H1 (cell line): ENCODE measurements at regions not wholly inside any gene's neighbourhood (a gene's known extent, or its start where the extent isn't known, plus 50 kb on each side); places are given as distances from the start of the nearest gene placed in this dataset.

Source experiments
- CTCF ChIA-PET: fragments of 300-600 bp; sonication (Branson Sonifier 250); formaldehyde crosslinking; loops from one replicate; lab custom pipeline; 2021; ENCODE audit not compliant: partially characterized antibody; lab: Charles Lee
- POLR2A ChIA-PET: fragments of 300-600 bp; sonication (Branson Sonifier 250); formaldehyde crosslinking; loops from one replicate; lab custom pipeline; 2021; ENCODE audit warnings: inconsistent platforms; ENCODE audit not compliant: partially characterized antibody; lab: Charles Lee
- DNase-seq, 2 experiments: peaks; one replicate each; pipeline versions ENCODE4 v3.0.0 to v3.0.0-alpha.2; 2010 to 2022; ENCODE audit warnings: low spot score in 2 of 2, low read depth in 1 of 2, mixed read lengths in 1 of 2
- FAIRE-seq: peaks from 2 replicates; lab custom pipeline; 2011; peaks lifted over from hg19 to GRCh38; lab: Jason Lieb, UNC
- H2AFZ ChIP-seq: 2 replicates; pipeline ENCODE4 v1.8.1; 2012; ENCODE audit warnings: low read length, inconsistent platforms
- H2AK5ac ChIP-seq: 2 replicates; pipeline ENCODE4 v1.6.1; 2013; ENCODE audit warnings: low read depth, low read length
- H2BK120ac ChIP-seq: replicated peaks from 2 replicates; pipeline ENCODE3; 2013; ENCODE audit warnings: low read depth, low read length, inconsistent platforms
- H2BK12ac ChIP-seq: 2 replicates; pipeline ENCODE4 v1.6.1; 2013; ENCODE audit warnings: low read depth, low read length
- H2BK15ac ChIP-seq: 2 replicates; pipeline ENCODE4 v1.6.1; 2013; ENCODE audit warnings: low read length
- H2BK20ac ChIP-seq: 2 replicates; pipeline ENCODE4 v1.6.1; 2013; ENCODE audit warnings: low read length
- H2BK5ac ChIP-seq: 2 replicates; pipeline ENCODE4 v1.6.1; 2013; ENCODE audit warnings: low read depth, low read length
- H3K14ac ChIP-seq: 2 replicates; pipeline ENCODE4 v1.6.1; 2013; ENCODE audit warnings: inconsistent platforms; ENCODE audit not compliant: insufficient read length
- H3K18ac ChIP-seq: 2 replicates; pipeline ENCODE4 v1.6.1; 2013; ENCODE audit warnings: low read length; ENCODE audit errors: extremely low read depth
- H3K23ac ChIP-seq: 2 replicates; pipeline ENCODE4 v1.6.1; 2013; ENCODE audit warnings: inconsistent platforms; ENCODE audit not compliant: insufficient read length
- H3K23me2 ChIP-seq: 2 replicates; pipeline ENCODE4 v1.6.1; 2013; ENCODE audit warnings: low read depth, low read length
- H3K27ac ChIP-seq: 2 replicates; pipeline ENCODE4 v1.6.1; 2011; ENCODE audit warnings: low read depth, low read length, inconsistent platforms
- H3K27me3 ChIP-seq, 4 experiments: replicated peaks in 1 of 4; 1 replicate in 1 of 4; 2 replicates in 3 of 4; pipeline versions ENCODE4 v1.6.1 to v1.8.1; 2011 to 2013; ENCODE audit warnings: low read length in 3 of 4, mild to moderate bottlenecking in 3 of 4, inconsistent platforms in 2 of 4, mixed read lengths in 2 of 4, moderate library complexity in 1 of 4; ENCODE audit not compliant: control insufficient read depth in 3 of 4, insufficient read depth in 3 of 4; ENCODE audit errors: extremely low read depth in 1 of 4
- H3K36me3 ChIP-seq, 4 experiments: 2 replicates each; pipeline versions ENCODE4 v1.6.1 to v1.8.1; 2011 to 2013; ENCODE audit warnings: mild to moderate bottlenecking in 4 of 4, low read length in 3 of 4, moderate library complexity in 2 of 4, control low read depth in 1 of 4, inconsistent platforms in 1 of 4; ENCODE audit not compliant: insufficient read depth in 4 of 4, control insufficient read depth in 2 of 4
- H3K4ac ChIP-seq: replicated peaks from 2 replicates; pipeline ENCODE3; 2013; ENCODE audit warnings: low read length, low read depth, mixed read lengths, inconsistent platforms; ENCODE audit not compliant: insufficient read length
- H3K4me1 ChIP-seq, 4 experiments: replicated peaks in 1 of 4; 1 replicate in 1 of 4; 2 replicates in 3 of 4; pipeline versions ENCODE4 v1.6.1 to v1.8.1; 2011 to 2013; ENCODE audit warnings: low read length in 3 of 4, inconsistent platforms in 2 of 4, mixed read lengths in 1 of 4; ENCODE audit not compliant: insufficient read depth in 4 of 4, control insufficient read depth in 3 of 4
- H3K4me2 ChIP-seq, 2 experiments: 2 replicates each; pipeline versions ENCODE4 v1.6.1 to v1.8.1; 2011 to 2013; ENCODE audit warnings: low read depth in 2 of 2, low read length in 2 of 2, control low read depth in 1 of 2, inconsistent platforms in 1 of 2, mild to moderate bottlenecking in 1 of 2; ENCODE audit not compliant: insufficient read depth in 1 of 2
- H3K4me3 ChIP-seq, 4 experiments: fragments of 200-600, 300-600 bp in 1 of 4; sonication (generic), shearing (Covaris generic), sonication (Bioruptor Twin) in 1 of 4; 2 replicates each; pipeline versions ENCODE4 v1.5.1 to v1.8.1; 2011 to 2016; ENCODE audit warnings: low read length in 4 of 4, low read depth in 3 of 4, control low read depth in 2 of 4, inconsistent platforms in 2 of 4, mild to moderate bottlenecking in 2 of 4, mixed read lengths in 1 of 4, moderate library complexity in 1 of 4; ENCODE audit not compliant: insufficient read depth in 2 of 4; ENCODE audit errors: extremely low read depth in 1 of 4
- H3K56ac ChIP-seq: replicated peaks from 2 replicates; pipeline ENCODE3; 2013; ENCODE audit warnings: low read depth, mild to moderate bottlenecking, mixed read lengths, low read length, inconsistent platforms; ENCODE audit not compliant: insufficient read length
- H3K79me1 ChIP-seq: 2 replicates; pipeline ENCODE4 v1.6.1; 2013; ENCODE audit warnings: low read depth, low read length, control low read depth
- H3K79me2 ChIP-seq, 2 experiments: 2 replicates each; pipeline versions ENCODE4 v1.6.1 to v1.8.1; 2012 to 2013; ENCODE audit warnings: low read length in 2 of 2, mild to moderate bottlenecking in 2 of 2, inconsistent platforms in 1 of 2; ENCODE audit not compliant: insufficient read depth in 2 of 2, control insufficient read depth in 1 of 2
- H3K9ac ChIP-seq, 4 experiments: replicated peaks in 1 of 4; 1 replicate in 1 of 4; 2 replicates in 3 of 4; pipeline versions ENCODE4 v1.6.1 to v1.8.1; 2011 to 2013; ENCODE audit warnings: low read depth in 3 of 4, low read length in 3 of 4, control low read depth in 2 of 4, mild to moderate bottlenecking in 2 of 4, moderate library complexity in 2 of 4, inconsistent platforms in 1 of 4; ENCODE audit errors: extremely low read depth in 1 of 4
- H3K9me3 ChIP-seq, 2 experiments: 2 replicates each; pipeline versions ENCODE4 v1.6.1 to v1.8.1; 2012 to 2013; ENCODE audit warnings: mild to moderate bottlenecking in 2 of 2, moderate library complexity in 2 of 2, control low read depth in 1 of 2, inconsistent platforms in 1 of 2, low read depth in 1 of 2, low read length in 1 of 2, mixed read lengths in 1 of 2; ENCODE audit not compliant: insufficient read depth in 2 of 2
- H4K20me1 ChIP-seq, 2 experiments: replicated peaks in 1 of 2; 2 replicates each; pipeline versions ENCODE3 to v1.8.1; 2011 to 2013; ENCODE audit warnings: inconsistent platforms in 2 of 2, low read length in 2 of 2, mild to moderate bottlenecking in 1 of 2; ENCODE audit not compliant: insufficient read depth in 2 of 2, control insufficient read depth in 1 of 2
- H4K5ac ChIP-seq: 2 replicates; pipeline ENCODE4 v1.6.1; 2013; ENCODE audit warnings: low read length, low read depth, mixed read lengths, inconsistent platforms; ENCODE audit not compliant: insufficient read length
- H4K8ac ChIP-seq: 2 replicates; pipeline ENCODE4 v1.8.0; 2013; ENCODE audit warnings: mild to moderate bottlenecking, moderate library complexity, low read length, inconsistent platforms; ENCODE audit not compliant: insufficient read depth; ENCODE audit errors: extremely low read depth
- H4K91ac ChIP-seq: replicated peaks from 2 replicates; pipeline ENCODE3; 2013; ENCODE audit warnings: low read length, mixed read lengths, inconsistent platforms; ENCODE audit not compliant: insufficient read length
- ATF3 ChIP-seq: IDR thresholded peaks from 2 replicates; pipeline ENCODE4 v1.6.1; 2011; ENCODE audit warnings: low read depth, mild to moderate bottlenecking, low read length; ENCODE audit not compliant: insufficient read depth
- BRCA1 ChIP-seq: IDR thresholded peaks from 2 replicates; pipeline ENCODE4 v1.6.1; 2012; ENCODE audit warnings: low read depth, low read length, improper control_type of control experiment
- CTBP2 ChIP-seq: IDR thresholded peaks from 2 replicates; pipeline ENCODE4 v1.7.0; 2011; ENCODE audit warnings: borderline replicate concordance, mild to moderate bottlenecking, moderate library complexity, mixed read lengths, low read length; ENCODE audit not compliant: insufficient read depth, insufficient read length
- GABPA ChIP-seq: IDR thresholded peaks from 2 replicates; pipeline ENCODE4 v1.6.1; 2011; ENCODE audit warnings: mild to moderate bottlenecking, low read length, moderate library complexity, borderline replicate concordance; ENCODE audit not compliant: insufficient read depth
- JUND ChIP-seq: IDR thresholded peaks from 2 replicates; pipeline ENCODE4 v1.6.1; 2011; ENCODE audit warnings: mild to moderate bottlenecking, improper control_type of control experiment, low read length
- RNF2 ChIP-seq: fragments of 200-900, 300-1000 bp; sonication (generic); IDR thresholded peaks from 2 replicates; pipeline ENCODE4 v1.7.1; 2016; ENCODE audit warnings: borderline replicate concordance, low read depth, mild to moderate bottlenecking, antibody characterized with exemption, low read length; ENCODE audit not compliant: poor library complexity, severe bottlenecking; ENCODE audit errors: missing control alignments
- SP2 ChIP-seq: IDR thresholded peaks from 2 replicates; pipeline ENCODE4 v1.6.1; 2012; ENCODE audit warnings: mild to moderate bottlenecking, low read length, inconsistent platforms
- TEAD4 ChIP-seq: IDR thresholded peaks from 2 replicates; pipeline ENCODE4 v1.6.1; 2012; ENCODE audit warnings: low read depth, low read length, inconsistent platforms, mixed read lengths
- WGBS, 2 experiments: shearing (Covaris generic) in 1 of 2; methylation state at CpG; one replicate each; pipeline versions ENCODE4 v1.1.6 to v1.1.7; 2013 to 2015; ENCODE audit warnings: low lambda C conversion rate in 2 of 2, mixed read lengths in 2 of 2, inconsistent platforms in 1 of 2, low coverage in 1 of 2, missing lambda C conversion rate in 1 of 2; ENCODE audit not compliant: insufficient replicate concordance in 2 of 2, insufficient coverage in 1 of 2, insufficient read length in 1 of 2; ENCODE audit errors: extremely low coverage in 1 of 2, missing lambda C conversion rate in 1 of 2; 5-methylcytosine and 5-hydroxymethylcytosine counted together

- FAIRE-seq (no peak), DNase-seq (no peak)
- Histone ChIP-seq H3K4me3 (no peak overlapping the region), H2BK120ac (no peak overlapping the region), H3K79me1 (no peaks in the 10 kb centered on the region), H2BK12ac (no peak overlapping the region), H3K56ac (no peak overlapping the region), H3K23me2 (no peaks in the 10 kb centered on the region), H3K27me3 (no peaks in the 10 kb centered on the region), H3K9ac (no peak overlapping the region), H3K79me2 (no peaks in the 10 kb centered on the region), H4K5ac (no peak overlapping the region), H3K36me3 (no peaks in the 10 kb centered on the region), H4K91ac (no peak overlapping the region), H4K8ac (no peak overlapping the region), H3K23ac (no peak overlapping the region), H2AFZ (no peak overlapping the region), H2BK5ac (no peak overlapping the region), H3K27ac (no peak overlapping the region), H3K4me1 (peaks cover 0 to 3% (median 0%) of the 10 kb centered on the region in 4 experiments; a peak in 1 of 7 replicates), H4K20me1 (no peaks in the 10 kb centered on the region), H3K9me3 (no peaks in the 10 kb centered on the region), H2BK20ac (no peak overlapping the region), H2AK5ac (no peak overlapping the region), H3K4me2 (no peak overlapping the region), H2BK15ac (no peak overlapping the region), H3K14ac (no peak overlapping the region), H3K4ac (no peak overlapping the region), H3K18ac (no peak overlapping the region)
- no peak for TF ChIP-seq TEAD4
- TF ChIP-seq BRCA1, result no peak
- no peak for TF ChIP-seq RNF2
- no peak for TF ChIP-seq GABPA
- no peak for TF ChIP-seq CTBP2
- TF ChIP-seq SP2, result no peak
- TF ChIP-seq JUND, result no peak
- TF ChIP-seq ATF3, result no peak
- WGBS, 2 experiments, result 97% methylated on average over 2 of the region's 2 CpGs; no CpG with 5 or more reads in 1 of the 2 experiments
- POLR2A ChIA-PET, result no interaction called here
- CTCF ChIA-PET, result no interaction called here
Observed at GRCh38 chr10:10350050-10350449, 667.6 kb upstream of the CELF2 start.
